Stimulated activated naive B cell treated with anti-CD40 and anti-IgM and Interleukin-4, amounts not matched to agents 10 μg/mL and 1 μg/mL and 100 μg/mL, for 72 hours (primary cell): ENCODE measurements at regions not wholly inside any gene's neighbourhood (a gene's known extent, or its start where the extent isn't known, plus 50 kb on each side); places are given as distances from the start of the nearest gene placed in this dataset.

Experiments
- ATAC-seq, 2 donors: fragments of 150-1000 bp; cut with Tn5 transposase; replicated peaks; 2 replicates each; pipeline ENCODE4 v1.10.0; 2021; ENCODE audit warnings: moderate library complexity in 1 of 2
- DNase-seq: peaks from one replicate; pipeline ENCODE4 v3.0.0; 2021
- H3K27ac Mint-ChIP-seq: one replicate; pipeline ENCODE4 v1.8.0; 2022; ENCODE audit warnings: mild to moderate bottlenecking, mixed read lengths
- H3K27me3 Mint-ChIP-seq, 2 donors: one replicate each; pipeline ENCODE4 v1.8.0; 2022; ENCODE audit warnings: mixed read lengths in 2 of 2
- H3K36me3 Mint-ChIP-seq, 2 donors: one replicate each; pipeline ENCODE4 v1.8.0; 2022; ENCODE audit warnings: mixed read lengths in 2 of 2, mild to moderate bottlenecking in 1 of 2
- H3K4me1 Mint-ChIP-seq, 2 donors: one replicate each; pipeline ENCODE4 v1.8.0; 2022; ENCODE audit warnings: mixed read lengths in 2 of 2, mild to moderate bottlenecking in 1 of 2
- H3K4me3 Mint-ChIP-seq, 2 donors: one replicate each; pipeline ENCODE4 v1.8.0; 2022; ENCODE audit warnings: mild to moderate bottlenecking in 2 of 2, mixed read lengths in 2 of 2, moderate library complexity in 1 of 2
- H3K9me3 Mint-ChIP-seq, 2 donors: one replicate each; pipeline ENCODE4 v1.8.0; 2022; ENCODE audit warnings: mixed read lengths in 2 of 2, mild to moderate bottlenecking in 1 of 2

GRCh38 chr3:118097660-118098059, 937.0 kb downstream of the IGSF11 start:
- H3K4me1 Mint-ChIP-seq: no peaks in the 10 kb centered on the region
- DNase-seq (no peak), ATAC-seq (no peak)
- peaks cover 0 to 11% of the 10 kb centered on the region in 2 donors for H3K9me3 Mint-ChIP-seq
- no peaks in the 10 kb centered on the region for H3K27me3 Mint-ChIP-seq
- no peak overlapping the region for H3K27ac Mint-ChIP-seq
- no peak overlapping the region for H3K4me3 Mint-ChIP-seq
- no peaks in the 10 kb centered on the region for H3K36me3 Mint-ChIP-seq

- peaks cover 0 to 7% of the 10 kb centered on the region in 2 donors for H3K9me3 Mint-ChIP-seq
- no peaks in the 10 kb centered on the region for H3K36me3 Mint-ChIP-seq
- no peak for DNase-seq
- ATAC-seq: no peak
- H3K27me3 Mint-ChIP-seq: no peaks in the 10 kb centered on the region
- H3K27ac Mint-ChIP-seq: no peak overlapping the region
- no peak overlapping the region for H3K4me3 Mint-ChIP-seq
- no peaks in the 10 kb centered on the region for H3K4me1 Mint-ChIP-seq
Measured at GRCh38 chr3:118098827-118099226, 935.8 kb downstream of the IGSF11 start.

GRCh38 chr3:118101891-118102290, 932.8 kb downstream of the IGSF11 start:
- no peaks in the 10 kb centered on the region for H3K36me3 Mint-ChIP-seq

GRCh38 chr3:118102737-118103136, 931.9 kb downstream of the IGSF11 start:
- DNase-seq (no peak), ATAC-seq (no peak)
- peaks cover 0 to 1% of the 10 kb centered on the region in 2 donors for H3K9me3 Mint-ChIP-seq
- no peaks in the 10 kb centered on the region for H3K4me1 Mint-ChIP-seq
- no peak overlapping the region for H3K27ac Mint-ChIP-seq
- no peaks in the 10 kb centered on the region for H3K36me3 Mint-ChIP-seq
- H3K4me3 Mint-ChIP-seq: no peak overlapping the region
- no peaks in the 10 kb centered on the region for H3K27me3 Mint-ChIP-seq

More at GRCh38 chr3:118101891-118102290, 932.8 kb downstream of the IGSF11 start:
- no peaks in the 10 kb centered on the region for H3K4me1 Mint-ChIP-seq
- H3K4me3 Mint-ChIP-seq: no peak overlapping the region
- no peak for ATAC-seq
- peaks cover 0 to 1% of the 10 kb centered on the region in 2 donors for H3K9me3 Mint-ChIP-seq
- no peak for DNase-seq
- H3K27me3 Mint-ChIP-seq: no peaks in the 10 kb centered on the region
- no peak overlapping the region for H3K27ac Mint-ChIP-seq

- no peak for DNase-seq
Measured at GRCh38 chr3:118108201-118108600, 926.4 kb downstream of the IGSF11 start.

GRCh38 chr3:118108769-118109168, 925.9 kb downstream of the IGSF11 start:
- no peaks in the 10 kb centered on the region for H3K4me1 Mint-ChIP-seq
- H3K4me3 Mint-ChIP-seq: no peak overlapping the region
- H3K36me3 Mint-ChIP-seq: no peaks in the 10 kb centered on the region
- ATAC-seq: no peak
- no peak overlapping the region for H3K27ac Mint-ChIP-seq
- no peaks in the 10 kb centered on the region for H3K9me3 Mint-ChIP-seq
- DNase-seq: no peak
- H3K27me3 Mint-ChIP-seq: no peaks in the 10 kb centered on the region

More at GRCh38 chr3:118108201-118108600, 926.4 kb downstream of the IGSF11 start:
- no peaks in the 10 kb centered on the region for H3K27me3 Mint-ChIP-seq
- no peak overlapping the region for H3K4me3 Mint-ChIP-seq
- H3K36me3 Mint-ChIP-seq: no peaks in the 10 kb centered on the region
- H3K9me3 Mint-ChIP-seq: no peaks in the 10 kb centered on the region
- no peak for ATAC-seq
- H3K4me1 Mint-ChIP-seq: no peaks in the 10 kb centered on the region
- no peak overlapping the region for H3K27ac Mint-ChIP-seq

- Mint-ChIP-seq H3K9me3 (peaks cover 0 to 3% of the 10 kb centered on the region in 2 donors), H3K27ac (no peak overlapping the region), H3K4me3 (no peak overlapping the region), H3K27me3 (no peaks in the 10 kb centered on the region), H3K4me1 (no peaks in the 10 kb centered on the region), H3K36me3 (no peaks in the 10 kb centered on the region)
- ATAC-seq: no peak
- no peak for DNase-seq
Measured at GRCh38 chr3:118110211-118110610, 924.4 kb downstream of the IGSF11 start.

- Mint-ChIP-seq H3K9me3 (peaks cover 0 to 4% of the 10 kb centered on the region in 2 donors), H3K4me3 (no peak overlapping the region), H3K27me3 (no peaks in the 10 kb centered on the region), H3K27ac (no peak overlapping the region), H3K36me3 (no peaks in the 10 kb centered on the region), H3K4me1 (no peaks in the 10 kb centered on the region)
- no peak for DNase-seq
- ATAC-seq: no peak
Measured at GRCh38 chr3:118116991-118117390, 917.7 kb downstream of the IGSF11 start.

- ATAC-seq: no peak
- DNase-seq: no peak
- Mint-ChIP-seq H3K4me1 (no peaks in the 10 kb centered on the region), H3K27me3 (no peaks in the 10 kb centered on the region), H3K4me3 (no peak overlapping the region), H3K9me3 (peaks cover 0 to 1% of the 10 kb centered on the region in 2 donors), H3K36me3 (no peaks in the 10 kb centered on the region), H3K27ac (no peak overlapping the region)
Measured at GRCh38 chr3:118126751-118127150, 907.9 kb downstream of the IGSF11 start.

- Mint-ChIP-seq H3K27me3 (no peaks in the 10 kb centered on the region), H3K4me3 (no peak overlapping the region), H3K36me3 (no peaks in the 10 kb centered on the region), H3K4me1 (no peaks in the 10 kb centered on the region), H3K27ac (no peak overlapping the region), H3K9me3 (peaks cover 0 to 2% of the 10 kb centered on the region in 2 donors)
- ATAC-seq (no peak), DNase-seq (no peak)
Measured at GRCh38 chr3:118127992-118128391, 906.7 kb downstream of the IGSF11 start.

GRCh38 chr3:118128886-118129285, 905.8 kb downstream of the IGSF11 start:
- Mint-ChIP-seq H3K4me3 (no peak overlapping the region), H3K4me1 (no peaks in the 10 kb centered on the region), H3K9me3 (peaks cover 0 to 5% of the 10 kb centered on the region in 2 donors), H3K27ac (no peak overlapping the region), H3K36me3 (no peaks in the 10 kb centered on the region), H3K27me3 (no peaks in the 10 kb centered on the region)
- ATAC-seq (no peak), DNase-seq (no peak)

GRCh38 chr3:118137778-118138177, 896.9 kb downstream of the IGSF11 start:
- no peak overlapping the region for H3K27ac Mint-ChIP-seq
- H3K36me3 Mint-ChIP-seq: no peaks in the 10 kb centered on the region
- H3K4me1 Mint-ChIP-seq: no peaks in the 10 kb centered on the region
- DNase-seq (no peak), ATAC-seq (no peak)
- H3K9me3 Mint-ChIP-seq: peaks cover 11 to 20% of the 10 kb centered on the region in 2 donors
- no peak overlapping the region for H3K4me3 Mint-ChIP-seq
- H3K27me3 Mint-ChIP-seq: no peaks in the 10 kb centered on the region

GRCh38 chr3:118144919-118145318, 889.7 kb downstream of the IGSF11 start:
- ATAC-seq (no peak), DNase-seq (no peak)
- Mint-ChIP-seq H3K36me3 (no peaks in the 10 kb centered on the region), H3K4me3 (no peak overlapping the region), H3K4me1 (no peaks in the 10 kb centered on the region), H3K27ac (no peak overlapping the region), H3K27me3 (no peaks in the 10 kb centered on the region), H3K9me3 (peaks cover under 1 to 14% of the 10 kb centered on the region in 2 donors)

- peaks cover 0 to 11% of the 10 kb centered on the region in 2 donors for H3K9me3 Mint-ChIP-seq
- no peaks in the 10 kb centered on the region for H3K36me3 Mint-ChIP-seq
- ATAC-seq: no peak
- H3K27me3 Mint-ChIP-seq: no peaks in the 10 kb centered on the region
- no peak overlapping the region for H3K4me3 Mint-ChIP-seq
- DNase-seq: no peak
- no peak overlapping the region for H3K27ac Mint-ChIP-seq
- no peaks in the 10 kb centered on the region for H3K4me1 Mint-ChIP-seq
Measured at GRCh38 chr3:118146658-118147375, 887.8 kb downstream of the IGSF11 start.

GRCh38 chr3:118151164-118151563, 883.5 kb downstream of the IGSF11 start:
- no peaks in the 10 kb centered on the region for H3K36me3 Mint-ChIP-seq
- no peaks in the 10 kb centered on the region for H3K27me3 Mint-ChIP-seq
- H3K4me1 Mint-ChIP-seq: no peaks in the 10 kb centered on the region
- H3K4me3 Mint-ChIP-seq: no peak overlapping the region
- no peak overlapping the region for H3K27ac Mint-ChIP-seq
- ATAC-seq (no peak), DNase-seq (no peak)
- peaks cover 3 to 4% of the 10 kb centered on the region in 2 donors for H3K9me3 Mint-ChIP-seq
